PC-3 (cell line): ENCODE measurements at regions not wholly inside any gene's neighbourhood (a gene's known extent, or its start where the extent isn't known, plus 50 kb on each side); places are given as distances from the start of the nearest gene placed in this dataset.

ENCODE experiments used
- ATAC-seq: fragments of 200-7000 bp; cut with Tn5 transposase; 2 replicates; pipeline ENCODE4 v1.9.1; 2020; ENCODE audit warnings: mild to moderate bottlenecking, moderate library complexity
- BruUV-seq: library from RNA; stranded (reverse); fragments of 400-500 nt; replicated peaks from 2 replicates; lab custom pipeline; 2021; lab: Mats Ljungman, UMichigan
- CTCF ChIA-PET: fragments of 300-600 bp; sonication (Branson Sonifier 250); formaldehyde crosslinking; loops from one replicate; lab custom pipeline; 2022; ENCODE audit warnings: antibody characterized with exemption; lab: Charles Lee
- POLR2A ChIA-PET: fragments of 300-600 bp; sonication (Branson Sonifier 250); formaldehyde crosslinking; loops from one replicate; lab custom pipeline; 2022; ENCODE audit warnings: antibody characterized with exemption; ENCODE audit not compliant: unreplicated experiment; lab: Charles Lee
- DNase-seq: peaks from one replicate; pipeline ENCODE4 v3.0.0-alpha.2; 2015
- H2AFZ ChIP-seq: fragments of 300-600 bp; sonication (generic); 2 replicates; pipeline ENCODE4 v1.6.0; 2016; ENCODE audit warnings: antibody characterized with exemption, low read length
- H3F3A ChIP-seq: fragments of 300-600 bp; sonication (generic); one replicate; pipeline ENCODE4 v1.6.0; 2017; ENCODE audit warnings: antibody characterized with exemption, low read length, control low read depth, mild to moderate bottlenecking; ENCODE audit not compliant: unreplicated experiment
- H3K27ac ChIP-seq: fragments of 300-600 bp; sonication (generic); 2 replicates; pipeline ENCODE4 v1.5.1; 2016; ENCODE audit warnings: mild to moderate bottlenecking, low read length
- H3K27me3 ChIP-seq: fragments of 300-600 bp; sonication (generic); 2 replicates; pipeline ENCODE4 v1.6.1; 2016; ENCODE audit warnings: low read length, mixed read lengths
- H3K36me3 ChIP-seq: fragments of 300-600 bp; sonication (generic); 2 replicates; pipeline ENCODE4 v1.6.1; 2016; ENCODE audit warnings: low read depth, mixed run types, low read length, mixed read lengths
- H3K4me1 ChIP-seq: fragments of 300-600 bp; sonication (generic); 2 replicates; pipeline ENCODE4 v1.5.1; 2016; ENCODE audit warnings: low read length; ENCODE audit not compliant: insufficient read depth
- H3K4me2 ChIP-seq: fragments of 300-600 bp; sonication (generic); 2 replicates; pipeline ENCODE4 v1.6.0; 2016; ENCODE audit warnings: low read length
- H3K4me3 ChIP-seq: fragments of 300-600 bp; sonication (generic); 2 replicates; pipeline ENCODE4 v1.5.1; 2016; ENCODE audit warnings: mild to moderate bottlenecking, low read length, mixed read lengths
- H3K79me2 ChIP-seq: fragments of 300-600 bp; sonication (generic); 2 replicates; pipeline ENCODE4 v1.6.1; 2017; ENCODE audit warnings: low read length, mixed read lengths
- H3K9ac ChIP-seq: fragments of 300-600 bp; sonication (generic); 2 replicates; pipeline ENCODE4 v1.6.0; 2016; ENCODE audit warnings: mild to moderate bottlenecking, low read length
- H3K9me2 ChIP-seq: fragments of 300-600 bp; sonication (generic); replicated peaks from 2 replicates; pipeline ENCODE4 v1.6.1; 2016; ENCODE audit warnings: mixed run types, low read length, mixed read lengths
- H3K9me3 ChIP-seq: fragments of 300-600 bp; sonication (generic); 2 replicates; pipeline ENCODE4 v1.6.1; 2016; ENCODE audit warnings: low read length, mixed read lengths
- H4K20me1 ChIP-seq: fragments of 300-600 bp; sonication (generic); 2 replicates; pipeline ENCODE4 v1.6.1; 2016; ENCODE audit warnings: low read length, mixed read lengths
- CTCF ChIP-seq: fragments of 300-600 bp; sonication (generic); conservative IDR thresholded peaks from 2 replicates; pipeline ENCODE4 v1.5.1; 2017; ENCODE audit warnings: antibody characterized with exemption, low read depth, mild to moderate bottlenecking, low read length
- EZH2 ChIP-seq: fragments of 300-600 bp; sonication (generic); IDR thresholded peaks from one replicate; pipeline ENCODE4 v1.6.1; 2017; ENCODE audit warnings: antibody characterized with exemption, mild to moderate bottlenecking, low read length; ENCODE audit not compliant: unreplicated experiment
- EZH2phosphoT487 ChIP-seq: fragments of 300-600 bp; sonication (generic); IDR thresholded peaks from 2 replicates; pipeline ENCODE4 v1.6.1; 2018; ENCODE audit warnings: mild to moderate bottlenecking, antibody characterized with exemption, low read length, borderline replicate concordance
- intact Hi-C: fragments of 100-400 bp; cut with micrococcal nuclease; formaldehyde crosslinking; loops from 2 replicates; pipeline ENCODE4 v1.9.0; 2023

DNA sequence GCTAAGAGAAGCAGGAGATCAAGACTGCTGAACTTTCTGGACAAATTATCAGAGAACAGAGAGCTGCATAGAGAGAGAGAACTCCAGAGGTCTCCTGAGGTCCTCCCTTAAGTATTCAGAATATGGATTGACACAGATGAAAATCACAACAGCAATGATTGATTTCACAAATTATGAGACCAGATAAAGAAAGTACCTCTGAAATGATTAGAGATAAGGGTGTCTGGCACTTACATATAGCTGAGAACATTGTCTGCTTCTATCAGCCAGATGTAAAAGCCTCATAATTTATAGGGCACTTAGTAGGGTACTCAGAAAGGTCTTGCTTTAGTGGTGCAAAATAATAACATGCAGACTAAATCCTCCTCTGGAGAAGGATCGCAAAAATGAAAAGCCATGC is 1301.8 kb downstream of the BRINP3 start:
- no TSS peak for BruUV-seq
- Histone ChIP-seq H3K4me2 (no peak overlapping the region), H3K4me3 (no peak overlapping the region), H3K9ac (no peak overlapping the region), H3K9me2 (no peaks in the 10 kb centered on the region), H3K9me3 (no peaks in the 10 kb centered on the region), H3K4me1 (no peaks in the 10 kb centered on the region), H4K20me1 (no peaks in the 10 kb centered on the region), H3K79me2 (no peaks in the 10 kb centered on the region), H3K27me3 (no peaks in the 10 kb centered on the region), H2AFZ (no peak overlapping the region), H3F3A (no peaks in the 10 kb centered on the region), H3K36me3 (no peaks in the 10 kb centered on the region), H3K27ac (no peak overlapping the region)
- intact Hi-C loops, result no loop called here
- ATAC-seq (no peak), DNase-seq (no peak)
- ChIA-PET POLR2A (no interaction called here), CTCF (no interaction called here)
- TF ChIP-seq EZH2phosphoT487, result no peak
- no peak for TF ChIP-seq CTCF

GRCh38 chr1:189180057-189180456 is 1297.6 kb downstream of the BRINP3 start:
- BruUV-seq, result no TSS peak
- Histone ChIP-seq H3K27me3 (no peaks in the 10 kb centered on the region), H3K9ac (no peak overlapping the region), H2AFZ (no peak overlapping the region), H3K27ac (no peak overlapping the region), H3K36me3 (no peaks in the 10 kb centered on the region), H3K79me2 (no peaks in the 10 kb centered on the region), H3K9me2 (no peaks in the 10 kb centered on the region), H3K4me2 (no peak overlapping the region), H3K4me3 (no peak overlapping the region), H4K20me1 (no peaks in the 10 kb centered on the region), H3K4me1 (no peaks in the 10 kb centered on the region), H3F3A (no peaks in the 10 kb centered on the region), H3K9me3 (no peaks in the 10 kb centered on the region)
- ATAC-seq (no peak), DNase-seq (no peak)
- TF ChIP-seq EZH2 (no peak), EZH2phosphoT487 (no peak), CTCF (no peak)
- POLR2A ChIA-PET, result no interaction called here
- CTCF ChIA-PET, result no interaction called here
- intact Hi-C loops, result no loop called here

DNA sequence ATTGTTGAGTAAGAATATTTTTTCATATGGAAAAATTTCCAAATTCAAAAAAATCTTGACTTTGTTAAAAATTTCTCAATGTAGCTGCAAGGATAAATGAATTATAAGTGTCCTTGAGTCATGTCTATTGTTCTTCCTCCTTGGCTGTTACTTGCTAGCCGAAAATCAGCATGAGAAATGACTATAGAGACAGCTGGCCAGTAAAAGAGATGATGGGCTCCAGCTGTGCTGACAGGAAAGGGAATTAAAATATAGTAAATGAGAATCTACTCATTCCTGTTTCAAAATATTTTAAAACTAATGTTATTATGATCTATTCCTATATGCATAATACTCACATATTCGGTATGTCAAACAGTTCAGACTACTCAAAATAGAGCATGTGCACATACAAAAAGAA is 1292.6 kb downstream of the BRINP3 start:
- no peaks in the 10 kb centered on the region for H3K79me2 ChIP-seq
- H3K9me3 ChIP-seq, result no peaks in the 10 kb centered on the region
- no peaks in the 10 kb centered on the region for H3K36me3 ChIP-seq
- H3K9me2 ChIP-seq, result no peaks in the 10 kb centered on the region
- no peak overlapping the region for H3K27ac ChIP-seq
- no peak for ATAC-seq
- POLR2A ChIA-PET, result no interaction called here
- no peak overlapping the region for H3K4me2 ChIP-seq
- no peaks in the 10 kb centered on the region for H4K20me1 ChIP-seq
- intact Hi-C loops, result no loop called here
- no peak overlapping the region for H2AFZ ChIP-seq
- no TSS peak for BruUV-seq
- no peak for DNase-seq
- no peaks in the 10 kb centered on the region for H3K27me3 ChIP-seq
- H3F3A ChIP-seq, result no peaks in the 10 kb centered on the region
- TF ChIP-seq EZH2 (no peak), EZH2phosphoT487 (no peak), CTCF (no peak)
- no peak overlapping the region for H3K4me3 ChIP-seq
- CTCF ChIA-PET, result no interaction called here
- no peak overlapping the region for H3K9ac ChIP-seq
- no peaks in the 10 kb centered on the region for H3K4me1 ChIP-seq
